CD4-positive, alpha-beta T cell treated with Interleukin-1 beta for 1 hour (primary cell): ENCODE measurements at regions not wholly inside any gene's neighbourhood (a gene's known extent, or its start where the extent isn't known, plus 50 kb on each side); places are given as distances from the start of the nearest gene placed in this dataset.

ENCODE experiments used
- DNase-seq, 2 donors: peaks; one replicate each; pipeline ENCODE4 v3.0.0-alpha.2; 2020 to 2022

DNA sequence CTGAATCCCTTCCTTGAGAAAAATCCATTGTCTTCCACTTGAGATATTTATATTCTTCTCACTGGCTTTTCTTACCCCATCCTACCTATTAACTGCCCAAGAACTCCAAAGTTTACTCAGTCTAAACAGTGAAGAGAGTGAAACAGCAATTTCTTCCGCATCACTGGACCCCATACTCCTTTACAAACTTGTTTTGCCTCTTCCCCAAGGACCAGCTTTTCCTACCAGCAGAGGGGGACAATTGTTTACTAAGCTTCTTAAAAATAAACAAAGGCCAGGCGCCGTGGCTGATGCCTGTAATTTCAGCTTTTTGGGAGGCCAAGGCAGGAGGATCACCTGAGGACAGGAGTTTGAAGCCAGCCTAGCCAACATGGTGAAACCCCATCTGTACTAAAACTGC, 52.0 kb downstream of the LRATD1 start:
- no peak for DNase-seq

- no peak for DNase-seq
These were observed 58.4 kb downstream of the LRATD1 start for GRCh38 chr2:14690926-14691325.

DNA sequence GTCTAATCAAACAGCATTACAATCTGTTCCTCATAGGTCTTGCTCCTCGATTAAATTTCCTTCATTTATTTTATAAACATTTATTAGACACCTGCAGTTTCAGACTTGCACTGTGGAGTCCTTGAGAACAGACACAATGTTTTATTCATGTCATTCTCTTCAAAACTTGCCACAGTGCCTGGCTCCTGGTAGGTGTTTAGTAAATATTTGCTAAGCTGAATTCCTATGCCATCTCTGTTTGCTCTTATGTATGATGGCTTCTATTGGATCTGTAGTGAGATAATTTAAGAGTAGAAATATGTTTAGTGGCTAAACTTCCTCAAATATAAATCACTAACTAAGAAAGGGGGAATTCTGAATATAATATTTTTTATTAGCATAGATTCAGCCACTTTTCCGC, 61.4 kb downstream of the LRATD1 start:
- no peak for DNase-seq

GRCh38 chr2:14700753-14701152, 68.2 kb downstream of the LRATD1 start:
- no peak for DNase-seq

DNA sequence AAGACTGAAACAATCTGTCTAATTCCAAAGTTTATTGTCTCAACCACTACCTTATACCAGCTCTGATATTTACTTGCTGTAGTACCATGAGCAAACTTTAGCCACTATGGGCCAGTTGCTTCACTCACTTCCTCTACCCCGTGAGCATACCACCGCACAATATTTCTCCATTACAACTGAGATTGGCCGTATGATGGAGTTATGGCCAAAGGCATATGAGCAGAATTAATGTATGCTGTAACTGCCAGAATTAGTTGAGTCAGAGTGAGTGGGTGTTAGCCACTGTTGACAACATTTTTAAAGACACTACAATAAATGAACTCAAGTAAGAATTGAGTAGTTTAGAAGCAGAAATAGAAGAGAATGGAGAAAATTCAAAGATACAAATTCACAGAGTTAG, 69.7 kb downstream of the LRATD1 start:
- no peak for DNase-seq

DNA sequence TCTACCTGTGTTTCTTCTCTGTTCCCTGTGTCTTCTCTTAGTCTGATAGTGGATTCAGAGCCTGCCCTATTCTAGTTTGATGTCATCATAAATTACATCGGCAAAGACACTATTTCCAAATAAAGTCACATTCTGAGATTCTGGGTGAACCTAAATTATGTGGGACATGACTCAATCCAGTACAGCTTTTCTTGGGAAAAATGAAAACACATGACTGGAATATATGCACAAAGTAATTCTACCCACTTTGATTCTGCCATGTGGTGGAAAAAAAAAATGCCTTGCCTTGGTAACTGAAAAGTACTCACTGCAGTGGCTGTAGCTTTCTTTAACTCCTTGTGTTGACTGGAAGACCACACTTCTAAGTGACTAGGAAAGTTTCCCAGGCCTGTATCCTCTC, 73.7 kb downstream of the LRATD1 start:
- no peak for DNase-seq

- no peak for DNase-seq
These were observed 79.6 kb downstream of the LRATD1 start for GRCh38 chr2:14712111-14712510.

DNA sequence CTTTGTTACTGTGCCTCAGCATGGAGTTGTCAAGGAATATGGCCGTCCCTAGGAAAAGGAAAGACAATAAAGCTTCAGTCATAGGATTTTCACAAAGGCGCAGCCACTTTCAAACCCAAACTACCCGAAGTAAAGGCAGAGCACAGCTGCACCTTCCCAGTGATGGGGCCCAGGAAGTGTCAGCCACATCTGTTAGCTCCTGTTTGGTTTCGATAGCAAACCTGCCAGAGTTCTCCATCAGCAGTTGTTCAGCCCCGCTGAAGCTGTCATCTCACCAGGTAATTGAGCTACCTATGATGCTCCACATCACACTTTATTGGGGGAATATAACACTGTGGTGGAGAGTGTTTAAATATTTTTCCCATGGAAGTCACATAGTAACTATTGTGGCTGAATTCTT, 80.7 kb downstream of the LRATD1 start:
- DNase-seq, result no peak

DNA sequence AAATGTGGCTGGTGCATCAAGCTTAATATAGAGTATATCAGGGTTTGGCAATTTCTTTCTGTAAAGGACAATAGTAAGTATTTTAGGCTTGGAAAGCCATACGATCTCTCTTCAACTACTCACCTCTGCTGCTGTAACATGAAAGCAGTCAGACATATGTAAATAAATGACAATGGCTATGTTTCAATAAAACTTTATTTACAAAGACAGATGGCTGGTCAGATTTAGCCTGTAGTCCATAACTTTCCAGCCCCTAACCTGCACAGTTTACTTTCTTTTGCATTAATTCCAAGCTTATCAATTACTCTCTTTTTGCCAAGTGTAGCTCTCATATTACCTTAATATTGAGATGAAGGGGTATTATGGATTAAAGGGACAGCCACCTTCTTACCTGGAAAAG, 83.1 kb downstream of the LRATD1 start:
- no peak for DNase-seq

DNA sequence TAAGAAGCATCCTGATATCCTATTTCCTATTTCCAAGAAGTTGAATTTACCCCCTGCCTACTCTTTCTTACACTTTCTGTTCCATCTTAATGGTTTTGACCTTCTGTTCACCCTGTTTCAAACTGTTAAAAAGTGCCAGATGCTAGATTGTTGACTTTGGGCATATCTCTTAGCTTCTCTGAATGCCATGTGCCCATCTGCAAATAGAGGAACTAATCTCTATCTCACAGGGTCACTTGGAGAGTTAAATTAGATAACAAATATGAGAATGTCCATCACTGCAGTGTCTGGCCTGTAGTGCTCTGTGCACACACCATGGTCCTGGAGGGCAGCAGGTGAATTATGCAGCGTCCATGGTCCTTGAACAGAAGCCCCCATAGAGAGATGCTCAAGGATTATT, 83.8 kb downstream of the LRATD1 start:
- no peak for DNase-seq

DNA sequence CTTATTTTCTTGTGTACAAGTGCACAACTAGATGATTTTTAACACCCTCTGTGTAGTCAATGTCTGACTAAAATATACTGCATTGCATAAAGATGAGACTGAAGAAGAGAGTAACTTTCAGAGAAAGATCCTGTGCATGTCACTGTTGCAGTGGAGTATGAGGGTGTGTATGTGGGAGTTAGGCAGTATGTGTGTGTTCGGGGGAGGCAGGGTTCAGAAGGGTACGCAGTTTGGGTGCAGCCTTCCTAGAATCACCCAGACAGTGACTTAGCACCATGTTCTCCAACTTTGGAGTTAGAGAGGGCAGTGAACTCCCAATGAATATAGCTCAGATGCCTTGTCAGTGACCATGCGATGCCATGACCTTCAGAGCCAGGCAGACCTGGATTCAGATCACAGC, 84.6 kb downstream of the LRATD1 start:
- DNase-seq, result no peak

DNA sequence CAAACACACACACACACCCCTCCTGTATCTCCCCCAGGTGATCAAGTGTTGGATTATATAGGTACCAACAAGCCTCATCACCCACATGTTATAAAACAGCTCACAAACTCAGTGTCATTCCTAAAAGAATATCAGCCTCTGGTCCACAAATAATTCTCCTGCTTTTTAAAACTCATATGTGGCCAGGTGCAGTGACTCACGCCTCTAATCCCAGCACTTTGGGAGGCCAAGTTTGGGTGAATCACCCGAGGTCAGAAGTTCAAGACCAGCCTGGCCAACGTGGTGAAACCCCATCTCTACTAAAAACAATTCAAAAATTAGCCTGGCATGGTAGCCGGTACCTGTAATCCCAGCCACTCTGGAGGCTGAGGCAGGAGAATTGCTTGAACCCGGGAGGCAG, 87.8 kb downstream of the LRATD1 start:
- DNase-seq, result no peak

DNA sequence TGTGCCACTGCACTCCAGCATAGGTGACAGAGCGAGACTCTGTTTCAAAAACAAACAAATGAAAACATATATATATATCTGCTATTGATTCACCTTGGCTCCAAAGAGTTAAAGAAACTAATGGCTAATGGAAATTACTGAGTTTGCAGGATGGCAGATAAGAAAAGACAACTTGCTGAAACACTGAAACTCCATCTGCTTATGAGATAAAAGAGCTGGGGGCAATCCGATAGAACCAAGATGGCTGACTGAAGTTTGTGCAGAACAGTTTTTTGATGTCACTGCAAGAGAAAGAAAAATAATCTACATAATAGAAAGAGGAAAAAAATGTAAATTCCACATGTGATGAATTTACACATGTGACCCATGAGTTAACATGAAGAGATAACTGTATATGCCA, 88.2 kb downstream of the LRATD1 start:
- DNase-seq, result no peak

GRCh38 chr2:14722904-14723570, 90.5 kb downstream of the LRATD1 start:
- DNase-seq, result no peak

- DNase-seq, result no peak
These were observed 91.2 kb downstream of the LRATD1 start for GRCh38 chr2:14723684-14724083.

DNA sequence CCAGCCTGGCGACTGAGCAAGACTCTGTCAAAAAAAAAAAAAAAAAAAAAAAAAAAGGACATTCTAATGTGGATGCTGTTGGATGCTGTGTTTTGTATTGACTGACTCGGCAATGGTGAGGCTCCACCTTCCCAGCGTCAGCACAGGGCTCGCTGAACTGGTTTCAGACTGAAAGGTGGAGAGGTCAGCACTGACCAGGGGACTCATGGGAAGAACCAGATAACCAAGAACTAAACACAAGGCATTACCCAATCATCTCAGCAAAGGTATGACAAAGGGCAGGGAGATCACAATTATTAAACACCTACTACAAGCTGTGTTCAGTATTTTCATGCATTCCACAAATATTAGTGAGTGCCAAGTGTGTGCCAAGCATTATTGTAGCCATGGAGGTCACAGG, 103.2 kb downstream of the LRATD1 start:
- no peak for DNase-seq

- DNase-seq, result no peak
These were observed 104.7 kb downstream of the LRATD1 start for GRCh38 chr2:14737201-14737600.

- no peak for DNase-seq
These were observed 111.3 kb downstream of the LRATD1 start for GRCh38 chr2:14743861-14744260.

- no peak for DNase-seq
These were observed 113.0 kb downstream of the LRATD1 start for GRCh38 chr2:14745288-14746076.

- no peak for DNase-seq
These were observed 113.6 kb downstream of the LRATD1 start for GRCh38 chr2:14746133-14746532.

DNA sequence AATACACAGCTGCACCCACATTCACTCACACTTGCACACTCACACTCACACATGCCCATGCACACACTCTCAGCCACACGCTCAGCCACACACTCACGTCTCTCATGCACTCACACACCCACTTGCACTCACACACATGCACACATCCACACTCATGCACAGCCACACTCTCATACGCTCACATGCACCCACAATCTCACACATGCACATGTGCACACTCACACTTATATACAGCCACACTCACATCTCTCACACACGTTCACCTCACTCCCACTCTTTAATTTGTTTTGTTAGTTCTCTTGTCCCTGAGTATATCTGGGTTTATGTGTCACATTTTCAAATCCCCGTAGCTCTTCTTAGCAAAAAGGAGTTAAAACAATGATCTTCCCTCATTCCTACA, 114.9 kb downstream of the LRATD1 start:
- no peak for DNase-seq

DNA sequence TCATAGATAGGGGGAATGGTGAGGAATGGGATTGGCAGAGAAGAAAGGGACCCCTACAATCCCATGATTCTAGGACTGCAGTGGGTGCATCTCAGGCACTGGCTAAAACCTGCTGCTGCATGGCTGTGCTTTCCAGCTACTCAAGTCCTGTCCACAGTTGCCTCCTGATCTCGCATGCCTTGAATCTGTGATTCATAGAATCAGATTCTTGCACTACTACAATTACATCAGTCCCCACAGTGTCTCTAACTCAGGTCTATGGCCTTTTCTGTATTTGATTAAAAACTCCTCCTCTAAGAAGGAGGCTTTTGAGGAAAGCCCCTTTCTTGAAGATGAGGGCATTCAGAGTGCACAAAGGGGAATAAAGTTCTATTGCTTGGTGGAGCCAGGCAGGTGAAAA, 117.4 kb downstream of the LRATD1 start:
- no peak for DNase-seq

DNA sequence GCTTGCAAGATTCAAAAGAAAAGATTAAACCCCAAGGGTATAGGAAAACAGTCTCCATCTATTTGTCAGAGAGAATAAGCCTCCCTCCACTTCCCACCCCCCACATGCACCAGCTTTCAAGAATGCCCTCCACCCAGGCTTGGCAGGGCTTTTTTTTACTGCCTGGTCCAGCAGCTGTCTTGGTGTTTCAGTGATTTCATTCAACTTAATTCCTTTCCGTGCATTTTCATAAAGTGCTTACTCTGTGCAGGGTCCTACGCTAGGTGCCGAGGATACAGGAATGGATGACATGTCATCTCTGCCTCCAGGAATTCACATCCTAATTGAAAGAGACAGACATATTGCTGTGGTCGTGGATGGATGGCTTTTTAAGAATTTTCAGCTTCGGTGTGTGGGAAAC, 117.9 kb downstream of the LRATD1 start:
- DNase-seq, result no peak

- no peak for DNase-seq
These were observed 119.1 kb downstream of the LRATD1 start for GRCh38 chr2:14751581-14751980.

DNA sequence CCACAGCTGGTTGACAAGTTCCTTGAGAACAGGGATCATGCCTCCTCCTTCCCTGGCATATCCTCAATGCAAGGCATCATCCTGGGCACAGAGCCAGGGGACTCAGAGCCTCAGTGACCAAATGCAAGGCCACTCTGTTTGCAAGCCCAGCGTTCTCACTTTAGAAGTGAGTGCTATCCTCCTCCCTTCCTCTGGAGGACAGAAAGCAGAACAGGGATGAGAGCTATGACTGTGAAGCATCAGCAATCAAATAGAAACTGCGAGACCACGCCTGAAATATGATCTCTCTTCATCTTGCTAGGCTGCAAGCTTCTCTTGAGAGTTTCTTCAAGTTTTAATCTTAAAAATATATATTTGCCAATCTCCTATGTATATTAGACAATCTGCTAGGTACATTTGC, 119.8 kb downstream of the LRATD1 start:
- no peak for DNase-seq
